Liver (tissue), 3 donors: ENCODE measurements at regions not wholly inside any gene's neighbourhood (a gene's known extent, or its start where the extent isn't known, plus 50 kb on each side); places are given as distances from the start of the nearest gene placed in this dataset.

ENCODE experiments used
- CTCF ChIP-seq: fragments of 150-350 bp; IDR thresholded peaks from 2 replicates; pipeline ENCODE4 v1.5.1; 2017; ENCODE audit warnings: improper control_type of control experiment, low read depth, low read length; ENCODE audit not compliant: missing input control
- GABPA ChIP-seq, 2 donors: IDR thresholded peaks in 1 of 2; conservative IDR thresholded peaks in 1 of 2; 2 replicates each; pipeline ENCODE4 v1.6.1; 2016; ENCODE audit warnings: antibody characterized with exemption in 2 of 2, mild to moderate bottlenecking in 1 of 2, moderate library complexity in 1 of 2
- JUND ChIP-seq, 2 donors: IDR thresholded peaks; 2 replicates each; pipeline ENCODE4 v1.6.1; 2016; ENCODE audit warnings: antibody characterized with exemption in 2 of 2
- REST ChIP-seq: IDR thresholded peaks from 2 replicates; pipeline ENCODE4 v1.6.1; 2016; ENCODE audit warnings: antibody characterized with exemption, mild to moderate bottlenecking
- TAF1 ChIP-seq: conservative IDR thresholded peaks from 2 replicates; pipeline ENCODE4 v1.6.1; 2016; ENCODE audit warnings: antibody characterized with exemption, mild to moderate bottlenecking
- YY1 ChIP-seq: IDR thresholded peaks from 2 replicates; pipeline ENCODE4 v1.6.1; 2016; ENCODE audit warnings: antibody characterized with exemption, mild to moderate bottlenecking
- donor health status: healthy.
- donor health status: healthy.

GRCh38 chr6:11410539-11411307, 126.8 kb upstream of the TMEM170B start:
- TF ChIP-seq CTCF, result no peak
- TF ChIP-seq YY1, result no peak
- TF ChIP-seq GABPA (IDR thresholded peaks at IDR 0.05 in 1 of 2, conservative IDR thresholded peaks at IDR 0.05 in 1 of 2), result no peak
- TF ChIP-seq REST, result no peak
- TF ChIP-seq JUND (IDR thresholded peaks at IDR 0.05), result no peak
- no peak for TF ChIP-seq TAF1
